Suprapubic skin (tissue), 4 donors: ENCODE measurements at regions not wholly inside any gene's neighbourhood (a gene's known extent, or its start where the extent isn't known, plus 50 kb on each side); places are given as distances from the start of the nearest gene placed in this dataset.

Experiments
- DNase-seq, 2 donors: peaks; one replicate each; pipeline ENCODE4 v3.0.0-alpha.2; 2019; ENCODE audit warnings: low spot score in 2 of 2
- H3K27ac ChIP-seq: fragments of 200-600 bp; sonication (generic); one replicate; pipeline ENCODE4 v1.5.1; 2019
- H3K27me3 ChIP-seq: fragments of 200-600 bp; sonication (generic); one replicate; pipeline ENCODE4 v1.5.1; 2019
- H3K36me3 ChIP-seq: fragments of 200-600 bp; sonication (generic); one replicate; pipeline ENCODE4 v1.5.1; 2019
- H3K4me1 ChIP-seq: fragments of 200-600 bp; sonication (generic); one replicate; pipeline ENCODE4 v1.5.1; 2019
- H3K4me3 ChIP-seq: fragments of 200-600 bp; sonication (generic); one replicate; pipeline ENCODE4 v1.5.1; 2019; ENCODE audit warnings: mild to moderate bottlenecking
- H3K9me3 ChIP-seq: fragments of 200-600 bp; sonication (generic); one replicate; pipeline ENCODE4 v1.5.1; 2019
- EP300 ChIP-seq: sonication (generic); formaldehyde crosslinking; IDR thresholded peaks from one replicate; pipeline ENCODE4 v1.6.1; 2017; ENCODE audit warnings: antibody characterized with exemption
- POLR2A ChIP-seq, 2 donors: fragments of 450-650 bp; IDR thresholded peaks; one replicate each; pipeline ENCODE4 v1.6.1; 2017; ENCODE audit warnings: antibody characterized with exemption in 2 of 2, mild to moderate bottlenecking in 2 of 2, moderate library complexity in 2 of 2
- POLR2AphosphoS5 ChIP-seq, 3 donors: sonication (generic); formaldehyde crosslinking; IDR thresholded peaks; one replicate each; pipeline ENCODE4 v1.6.1; 2017; ENCODE audit warnings: antibody characterized with exemption in 3 of 3
- WGBS: methylation state at CpG from one replicate; pipeline ENCODE4 v1.1.5; 2018; 5-methylcytosine and 5-hydroxymethylcytosine counted together
- TF ChIP-seq, protein P1 (sequence below), 2 donors: fragments of 200-600 bp in 1 of 2; fragments of 450-650 bp in 1 of 2; sonication (generic) in 1 of 2; IDR thresholded peaks; one replicate each; pipeline ENCODE4 v1.5.1; 2016 to 2019; ENCODE audit warnings: antibody characterized with exemption in 2 of 2, mild to moderate bottlenecking in 1 of 2, moderate library complexity in 1 of 2

DNA sequence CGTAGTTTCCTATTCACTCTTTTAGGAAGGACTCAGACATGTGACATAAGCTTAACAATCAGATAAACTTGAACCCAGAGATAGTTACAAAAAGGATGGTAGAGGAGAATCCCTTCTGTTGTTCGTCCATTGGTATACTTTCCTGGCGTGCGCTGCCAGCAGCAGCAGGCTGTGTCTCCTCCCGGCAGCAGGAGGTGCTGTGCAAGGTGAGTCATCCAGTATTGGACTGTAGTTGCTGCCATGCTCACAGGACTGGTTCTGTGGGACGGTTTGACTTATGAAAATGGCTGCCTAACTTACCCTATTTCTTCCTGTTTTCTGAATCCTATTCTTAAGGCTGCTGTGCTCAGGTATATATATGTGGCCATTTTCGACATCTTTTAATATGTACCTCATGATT is 253.4 kb upstream of the LRRC3B start:
- WGBS: 84% methylated on average over 7 of the region's 7 CpGs
- Histone ChIP-seq H3K4me1 (no peaks in the 10 kb centered on the region), H3K36me3 (no peaks in the 10 kb centered on the region), H3K9me3 (no peaks in the 10 kb centered on the region), H3K27me3 (no peaks in the 10 kb centered on the region), H3K27ac (no peak overlapping the region), H3K4me3 (no peak overlapping the region)
- TF ChIP-seq, protein P1, sequence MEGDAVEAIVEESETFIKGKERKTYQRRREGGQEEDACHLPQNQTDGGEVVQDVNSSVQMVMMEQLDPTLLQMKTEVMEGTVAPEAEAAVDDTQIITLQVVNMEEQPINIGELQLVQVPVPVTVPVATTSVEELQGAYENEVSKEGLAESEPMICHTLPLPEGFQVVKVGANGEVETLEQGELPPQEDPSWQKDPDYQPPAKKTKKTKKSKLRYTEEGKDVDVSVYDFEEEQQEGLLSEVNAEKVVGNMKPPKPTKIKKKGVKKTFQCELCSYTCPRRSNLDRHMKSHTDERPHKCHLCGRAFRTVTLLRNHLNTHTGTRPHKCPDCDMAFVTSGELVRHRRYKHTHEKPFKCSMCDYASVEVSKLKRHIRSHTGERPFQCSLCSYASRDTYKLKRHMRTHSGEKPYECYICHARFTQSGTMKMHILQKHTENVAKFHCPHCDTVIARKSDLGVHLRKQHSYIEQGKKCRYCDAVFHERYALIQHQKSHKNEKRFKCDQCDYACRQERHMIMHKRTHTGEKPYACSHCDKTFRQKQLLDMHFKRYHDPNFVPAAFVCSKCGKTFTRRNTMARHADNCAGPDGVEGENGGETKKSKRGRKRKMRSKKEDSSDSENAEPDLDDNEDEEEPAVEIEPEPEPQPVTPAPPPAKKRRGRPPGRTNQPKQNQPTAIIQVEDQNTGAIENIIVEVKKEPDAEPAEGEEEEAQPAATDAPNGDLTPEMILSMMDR (IDR thresholded peaks at IDR 0.05): no peak
- TF ChIP-seq POLR2A (IDR thresholded peaks at IDR 0.05) (no peak), POLR2AphosphoS5 (IDR thresholded peaks at IDR 0.05) (no peak), EP300 (no peak)
- DNase-seq: no peak

DNA sequence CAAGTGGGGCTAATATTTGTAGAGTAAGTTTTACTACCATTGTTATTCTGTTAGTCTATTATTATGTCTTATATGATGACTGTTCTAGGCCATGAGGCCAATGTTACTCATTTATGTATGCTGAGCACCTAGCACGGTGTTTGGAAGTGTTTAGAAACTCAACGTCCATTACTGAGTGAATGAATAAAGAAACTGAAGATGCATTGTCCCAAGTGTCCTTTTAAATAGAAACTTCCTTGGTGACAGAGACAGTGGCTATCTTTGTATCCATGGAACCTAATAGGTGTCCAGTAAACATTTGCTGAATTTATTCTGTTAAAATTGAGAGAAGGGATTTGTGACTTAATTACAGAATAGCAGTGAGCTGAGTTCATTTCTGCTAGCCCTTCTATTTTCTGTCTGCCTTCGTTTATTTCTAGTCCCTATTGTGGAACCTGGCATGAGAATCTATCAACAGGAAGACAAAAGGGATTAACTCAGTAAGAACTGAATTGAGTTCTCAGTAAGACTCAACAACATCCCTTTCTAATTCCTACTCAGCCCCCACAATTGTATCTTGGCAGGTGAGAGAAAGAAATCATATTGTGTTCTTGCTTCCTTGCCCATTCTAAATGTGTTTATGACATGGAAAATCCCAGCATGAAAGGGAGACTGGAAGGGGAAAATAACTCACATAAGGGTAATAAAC is 246.6 kb upstream of the LRRC3B start:
- DNase-seq: no peak
- no peak for TF ChIP-seq POLR2AphosphoS5 (IDR thresholded peaks at IDR 0.05)
- TF ChIP-seq, protein P1 (IDR thresholded peaks at IDR 0.05): no peak
- TF ChIP-seq EP300: no peak
- H3K36me3 ChIP-seq: no peaks in the 10 kb centered on the region
- WGBS: 64% methylated on average over 3 of the region's 3 CpGs
- H3K9me3 ChIP-seq: no peaks in the 10 kb centered on the region
- no peaks in the 10 kb centered on the region for H3K4me1 ChIP-seq
- no peak overlapping the region for H3K4me3 ChIP-seq
- no peaks in the 10 kb centered on the region for H3K27me3 ChIP-seq
- H3K27ac ChIP-seq: no peak overlapping the region

DNA sequence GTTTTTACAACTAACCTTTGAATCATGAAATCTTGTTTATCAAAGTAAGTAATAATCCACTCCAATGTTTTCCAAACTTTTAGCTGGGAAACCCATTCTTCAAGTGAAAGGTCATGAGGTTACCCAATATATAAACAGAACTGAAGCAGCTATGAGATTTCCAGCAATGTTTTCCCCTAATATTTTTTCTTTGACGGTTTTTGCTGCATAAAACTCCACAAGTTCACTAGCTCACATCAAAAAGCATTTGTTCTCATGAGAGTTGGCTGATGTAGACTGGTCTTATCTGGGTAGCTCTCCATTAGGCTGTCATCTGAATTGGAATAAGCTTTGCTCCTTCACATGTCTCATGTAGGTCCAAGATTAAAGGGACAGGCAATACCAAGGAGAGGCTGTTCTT is 241.2 kb upstream of the LRRC3B start:
- no peaks in the 10 kb centered on the region for H3K36me3 ChIP-seq
- no peak overlapping the region for H3K4me3 ChIP-seq
- no peaks in the 10 kb centered on the region for H3K27me3 ChIP-seq
- DNase-seq: no peak
- TF ChIP-seq EP300: no peak
- TF ChIP-seq, protein P1 (IDR thresholded peaks at IDR 0.05): no peak
- WGBS: 54% methylated on average over 1 of the region's 1 CpG
- no peaks in the 10 kb centered on the region for H3K9me3 ChIP-seq
- no peak overlapping the region for H3K27ac ChIP-seq
- no peaks in the 10 kb centered on the region for H3K4me1 ChIP-seq

- Histone ChIP-seq H3K4me1 (no peaks in the 10 kb centered on the region), H3K27me3 (no peaks in the 10 kb centered on the region), H3K4me3 (no peak overlapping the region), H3K27ac (no peak overlapping the region), H3K36me3 (no peaks in the 10 kb centered on the region), H3K9me3 (no peaks in the 10 kb centered on the region)
- TF ChIP-seq, protein P1 (IDR thresholded peaks at IDR 0.05): no peak
- TF ChIP-seq POLR2A (IDR thresholded peaks at IDR 0.05): no peak
- 45% methylated on average over 2 of the region's 2 CpGs for WGBS
- no peak for DNase-seq
Observed at GRCh38 chr3:26406636-26407035, 215.9 kb upstream of the LRRC3B start.

DNA sequence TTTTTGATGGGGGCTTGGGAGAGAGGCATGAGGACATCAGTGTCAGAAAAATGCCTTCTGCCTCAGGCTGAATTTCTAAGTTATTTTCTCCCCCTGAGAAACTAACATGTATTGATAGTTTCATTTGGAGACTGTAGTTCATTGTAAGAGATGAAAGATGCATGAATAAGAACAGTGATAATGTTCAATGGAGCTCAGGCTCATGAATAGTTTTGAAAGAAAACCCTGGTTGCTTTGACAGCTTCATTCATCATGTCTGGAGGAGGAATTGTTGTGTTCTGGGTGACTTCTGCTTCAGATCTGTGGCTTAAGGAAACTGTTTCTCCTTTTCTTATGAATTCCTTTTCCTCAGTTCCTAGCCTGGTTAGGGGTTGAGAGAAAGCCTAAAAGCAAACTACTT is 204.0 kb upstream of the LRRC3B start:
- Histone ChIP-seq H3K9me3 (no peaks in the 10 kb centered on the region), H3K4me3 (no peak overlapping the region), H3K27ac (no peak overlapping the region), H3K36me3 (no peaks in the 10 kb centered on the region), H3K4me1 (no peaks in the 10 kb centered on the region), H3K27me3 (no peaks in the 10 kb centered on the region)
- TF ChIP-seq POLR2AphosphoS5 (IDR thresholded peaks at IDR 0.05) (no peak), POLR2A (IDR thresholded peaks at IDR 0.05) (no peak), EP300 (no peak)
- TF ChIP-seq, protein P1 (IDR thresholded peaks at IDR 0.05): no peak
- no peak for DNase-seq
